Stimulated activated naive CD8-positive, alpha-beta T cell treated with anti-CD3 and anti-CD28 coated beads, Interleukin-15, amount 100 ng/mL, for 72 hours (primary cell): ENCODE measurements at regions not wholly inside any gene's neighbourhood (a gene's known extent, or its start where the extent isn't known, plus 50 kb on each side); places are given as distances from the start of the nearest gene placed in this dataset.
"Not testable (repeated sequence)": the region's sequence is repeated elsewhere in the genome, so short reads cannot be mapped to it uniquely, and the experiment has no call there.

Experiments used
- ATAC-seq: fragments of 150-1000 bp; cut with Tn5 transposase; 2 replicates; pipeline ENCODE4 v1.10.0; 2021; ENCODE audit warnings: mild to moderate bottlenecking, moderate library complexity
- DNase-seq, 2 donors: peaks; one replicate each; pipeline ENCODE4 v3.0.0; 2021 to 2022
- H3K27ac Mint-ChIP-seq, 2 donors: one replicate each; pipeline ENCODE4 v1.8.0; 2022; ENCODE audit warnings: mild to moderate bottlenecking in 2 of 2, mixed read lengths in 2 of 2, moderate library complexity in 2 of 2
- H3K27me3 Mint-ChIP-seq: one replicate; pipeline ENCODE4 v1.8.0; 2022; ENCODE audit warnings: mixed read lengths
- H3K4me1 Mint-ChIP-seq: one replicate; pipeline ENCODE4 v1.8.0; 2022; ENCODE audit warnings: mild to moderate bottlenecking, mixed read lengths
- H3K4me3 Mint-ChIP-seq, 2 donors: one replicate each; pipeline ENCODE4 v1.8.0; 2022; ENCODE audit warnings: mild to moderate bottlenecking in 2 of 2, mixed read lengths in 2 of 2, moderate library complexity in 1 of 2
- H3K9me3 Mint-ChIP-seq, 2 donors: one replicate each; pipeline ENCODE4 v1.8.0; 2022; ENCODE audit warnings: mixed read lengths in 2 of 2

- Mint-ChIP-seq H3K4me1 (peaks cover under 1% of the 10 kb centered on the region), H3K27ac (no peak overlapping the region), H3K4me3 (no peak overlapping the region), H3K27me3 (peaks cover 40% of the 10 kb centered on the region), H3K9me3 (peaks cover 0 to 9% of the 10 kb centered on the region in 2 donors)
- ATAC-seq: no peak
- no peak for DNase-seq
Observed at GRCh38 chr7:23887660-23888059, 177.6 kb downstream of the STK31 start.

- Mint-ChIP-seq H3K27me3 (peaks cover 40% of the 10 kb centered on the region), H3K9me3 (peaks cover 0 to 9% of the 10 kb centered on the region in 2 donors), H3K4me3 (no peak overlapping the region), H3K4me1 (peaks cover 14% of the 10 kb centered on the region), H3K27ac (no peak overlapping the region)
- no peak for ATAC-seq
- no peak for DNase-seq
Observed at GRCh38 chr7:23888958-23889357, 178.9 kb downstream of the STK31 start.

GRCh38 chr7:23889566-23889965 is 179.5 kb downstream of the STK31 start:
- ATAC-seq (no peak), DNase-seq (no peak)
- Mint-ChIP-seq H3K4me1 (peaks cover 20% of the 10 kb centered on the region), H3K27me3 (peaks cover 40% of the 10 kb centered on the region), H3K4me3 (no peak overlapping the region), H3K9me3 (peaks cover 0 to 9% of the 10 kb centered on the region in 2 donors), H3K27ac (no peak overlapping the region)

- Mint-ChIP-seq H3K4me3 (no peak overlapping the region), H3K27ac (peak overlapping the region in 1 of 2 donors; percentile 11), H3K9me3 (peaks cover 0 to 9% of the 10 kb centered on the region in 2 donors), H3K27me3 (peaks cover 36% of the 10 kb centered on the region), H3K4me1 (peaks cover 36% of the 10 kb centered on the region)
- ATAC-seq (no peak), DNase-seq (no peak)
Observed at GRCh38 chr7:23892019-23892418, 182.0 kb downstream of the STK31 start.

GRCh38 chr7:23893176-23893941 is 183.3 kb downstream of the STK31 start:
- DNase-seq: no peak
- H3K27ac Mint-ChIP-seq: no peak overlapping the region

GRCh38 chr7:23893942-23894891 is 184.2 kb downstream of the STK31 start:
- H3K27me3 Mint-ChIP-seq: peaks cover 36% of the 10 kb centered on the region
- H3K4me1 Mint-ChIP-seq: peaks cover 36% of the 10 kb centered on the region
- peak; percentile 85 for ATAC-seq
- H3K4me3 Mint-ChIP-seq: peak overlapping the region; percentile 61 to 63
- H3K9me3 Mint-ChIP-seq: peaks cover 0 to 9% of the 10 kb centered on the region in 2 donors
- peak overlapping the region in 1 of 2 donors; percentile 50 for H3K27ac Mint-ChIP-seq
- peak; percentile 51 to 70 for DNase-seq

More at GRCh38 chr7:23893176-23893941, 183.3 kb downstream of the STK31 start:
- ATAC-seq: no peak
- peaks cover 36% of the 10 kb centered on the region for H3K4me1 Mint-ChIP-seq
- H3K9me3 Mint-ChIP-seq: peaks cover 0 to 9% of the 10 kb centered on the region in 2 donors
- H3K4me3 Mint-ChIP-seq: peak overlapping the region; percentile 45 to 57
- H3K27me3 Mint-ChIP-seq: peaks cover 36% of the 10 kb centered on the region

GRCh38 chr7:23894892-23895569 is 185.0 kb downstream of the STK31 start:
- Mint-ChIP-seq H3K4me1 (peaks cover 36% of the 10 kb centered on the region), H3K27me3 (peaks cover 28% of the 10 kb centered on the region), H3K9me3 (peaks cover 0 to 3% of the 10 kb centered on the region in 2 donors), H3K4me3 (peak overlapping the region; percentile 61 to 63), H3K27ac (peak overlapping the region in 1 of 2 donors; percentile 50)
- DNase-seq (peak in 1 of 2 donors; percentile 25), ATAC-seq (peak; percentile 44)

- Mint-ChIP-seq H3K27me3 (peaks cover 21% of the 10 kb centered on the region), H3K27ac (no peak overlapping the region), H3K4me3 (no peak overlapping the region), H3K4me1 (peaks cover 36% of the 10 kb centered on the region), H3K9me3 (no peaks in the 10 kb centered on the region)
- ATAC-seq (no peak), DNase-seq (no peak)
Observed at GRCh38 chr7:23895666-23896096, 185.7 kb downstream of the STK31 start.

GRCh38 chr7:23898619-23899018 is 188.6 kb downstream of the STK31 start:
- no peak for ATAC-seq
- DNase-seq: no peak
- peaks cover 26% of the 10 kb centered on the region for H3K4me1 Mint-ChIP-seq
- peaks cover 34% of the 10 kb centered on the region for H3K27me3 Mint-ChIP-seq
- H3K4me3 Mint-ChIP-seq: no peak overlapping the region
- H3K27ac Mint-ChIP-seq: no peak overlapping the region
- H3K9me3 Mint-ChIP-seq: no peaks in the 10 kb centered on the region

GRCh38 chr7:23904901-23905300 is 194.9 kb downstream of the STK31 start:
- DNase-seq, H3K4me1 Mint-ChIP-seq, ATAC-seq, H3K4me3 Mint-ChIP-seq, H3K9me3 Mint-ChIP-seq, H3K27ac Mint-ChIP-seq: not testable (repeated sequence)
- peaks cover 59% of the 10 kb centered on the region for H3K27me3 Mint-ChIP-seq

GRCh38 chr7:23907012-23907411 is 197.0 kb downstream of the STK31 start:
- H3K27me3 Mint-ChIP-seq: peaks cover 45% of the 10 kb centered on the region
- no peak overlapping the region for H3K27ac Mint-ChIP-seq
- no peak for ATAC-seq
- H3K9me3 Mint-ChIP-seq: peaks cover under 1 to 3% of the 10 kb centered on the region in 2 donors
- H3K4me3 Mint-ChIP-seq: no peak overlapping the region
- H3K4me1 Mint-ChIP-seq: no peaks in the 10 kb centered on the region
- DNase-seq: no peak

- no peak for DNase-seq
- ATAC-seq: no peak
- H3K27ac Mint-ChIP-seq: no peak overlapping the region
- H3K27me3 Mint-ChIP-seq: peaks cover 33% of the 10 kb centered on the region
- peaks cover 11 to 26% of the 10 kb centered on the region in 2 donors for H3K9me3 Mint-ChIP-seq
- no peaks in the 10 kb centered on the region for H3K4me1 Mint-ChIP-seq
- H3K4me3 Mint-ChIP-seq: no peak overlapping the region
Observed at GRCh38 chr7:23909426-23909825, 199.4 kb downstream of the STK31 start.

GRCh38 chr7:23912065-23912464 is 202.0 kb downstream of the STK31 start:
- Mint-ChIP-seq H3K9me3 (peaks cover 11 to 28% of the 10 kb centered on the region in 2 donors), H3K4me1 (no peaks in the 10 kb centered on the region), H3K27ac (no peak overlapping the region), H3K4me3 (no peak overlapping the region), H3K27me3 (peaks cover 40% of the 10 kb centered on the region)
- ATAC-seq: no peak
- DNase-seq: no peak

- ATAC-seq: no peak
- H3K27me3 Mint-ChIP-seq: peaks cover 44% of the 10 kb centered on the region
- H3K4me3 Mint-ChIP-seq: no peak overlapping the region
Observed at GRCh38 chr7:23913016-23913415, 203.0 kb downstream of the STK31 start.

GRCh38 chr7:23915236-23915635 is 205.2 kb downstream of the STK31 start:
- H3K27ac Mint-ChIP-seq: no peak overlapping the region
- peaks cover 11 to 28% of the 10 kb centered on the region in 2 donors for H3K9me3 Mint-ChIP-seq
- ATAC-seq: no peak
- H3K27me3 Mint-ChIP-seq: peaks cover 38% of the 10 kb centered on the region
- no peak for DNase-seq
- no peak overlapping the region for H3K4me3 Mint-ChIP-seq
- H3K4me1 Mint-ChIP-seq: no peaks in the 10 kb centered on the region

More at GRCh38 chr7:23913016-23913415, 203.0 kb downstream of the STK31 start:
- peaks cover 11 to 28% of the 10 kb centered on the region in 2 donors for H3K9me3 Mint-ChIP-seq
- no peak overlapping the region for H3K27ac Mint-ChIP-seq
- no peak for DNase-seq
- H3K4me1 Mint-ChIP-seq: no peaks in the 10 kb centered on the region
